T47D (cell line): ENCODE measurements at regions not wholly inside any gene's neighbourhood (a gene's known extent, or its start where the extent isn't known, plus 50 kb on each side); places are given as distances from the start of the nearest gene placed in this dataset.
"Not testable (repeated sequence)": the region's sequence is repeated elsewhere in the genome, so short reads cannot be mapped to it uniquely, and the experiment has no call there.

ENCODE experiments used
- DNase-seq, 2 experiments: peaks; one replicate each; pipeline versions ENCODE4 v3.0.0 to v3.0.0-alpha.2; 2011 to 2012; ENCODE audit warnings: low read depth in 1 of 2, low spot score in 1 of 2
- JUND ChIP-seq: IDR thresholded peaks from 2 replicates; pipeline ENCODE4 v1.6.1; 2012; ENCODE audit warnings: low read depth
- in situ Hi-C: cut with HindIII; loops from 2 replicates; pipeline ENCODE4 v1.10.0; 2016; ENCODE audit warnings: low sequenced_read_pairs, low pct_unique_long_range_greater_than_20kb

DNA sequence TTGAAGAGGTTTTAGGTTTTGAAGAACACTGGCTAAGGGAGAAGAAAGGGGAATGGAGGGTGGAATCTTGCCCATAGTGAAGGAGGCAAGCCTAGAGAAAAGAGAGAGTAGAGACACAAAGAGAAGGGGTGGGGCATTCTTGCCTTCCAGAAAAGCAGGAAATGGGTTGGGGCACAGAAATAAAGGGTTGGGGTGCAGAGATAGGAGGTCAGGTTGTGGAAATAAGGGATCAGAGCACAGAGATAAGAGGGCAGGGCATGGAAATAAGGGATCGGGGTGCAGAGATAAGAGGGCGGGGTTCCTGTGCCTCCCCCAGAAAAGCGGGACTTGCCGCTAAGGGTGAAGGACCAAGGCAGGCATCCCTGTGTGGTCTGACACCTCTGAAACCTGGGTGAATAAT lies 69.9 kb downstream of the ALG1L2 start:
- in situ Hi-C loops, DNase-seq: not testable (repeated sequence)

DNA sequence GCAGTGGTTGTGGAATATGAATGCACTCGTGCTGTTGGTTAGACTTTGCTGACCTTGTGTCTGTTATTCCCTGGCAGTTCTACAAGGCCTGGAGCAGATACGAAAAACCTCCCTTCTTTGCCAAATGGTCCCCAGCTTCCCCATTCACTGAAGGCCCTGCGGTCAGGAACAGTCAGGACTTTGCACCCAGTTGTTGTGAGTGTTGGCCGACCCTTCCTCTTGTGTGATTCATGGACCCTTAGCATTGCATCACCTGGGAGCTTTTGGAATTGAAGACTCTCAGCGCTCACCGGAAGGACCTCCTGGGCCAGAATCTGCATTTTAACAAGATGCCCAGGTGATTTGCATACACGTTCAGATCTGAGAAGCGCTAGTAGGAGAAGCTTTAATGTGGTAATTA lies 71.6 kb downstream of the ALG1L2 start:
- in situ Hi-C loops: not testable (repeated sequence)

DNA sequence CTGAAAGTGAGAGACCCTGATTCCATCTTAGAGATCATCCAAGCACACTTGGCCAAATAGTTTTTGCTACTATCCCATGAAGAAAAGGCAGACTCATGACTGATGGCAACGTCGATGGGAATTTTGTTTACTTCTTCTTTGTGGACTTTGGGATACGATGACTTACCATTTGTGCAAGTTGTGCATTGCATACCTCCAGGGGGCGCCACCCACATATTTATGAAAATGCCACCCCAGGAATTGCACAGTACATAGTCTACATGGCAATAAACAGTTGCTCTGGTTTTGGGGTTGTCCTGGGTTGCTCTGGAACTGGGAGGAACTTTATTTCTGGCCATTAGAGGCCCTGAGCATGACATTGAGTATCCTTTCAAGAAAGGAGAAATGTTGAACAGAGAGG lies 73.8 kb downstream of the ALG1L2 start:
- DNase-seq, in situ Hi-C loops: not testable (repeated sequence)

More for the DNA sequence above, 71.6 kb downstream of the ALG1L2 start:
- not testable (repeated sequence) for DNase-seq

DNA sequence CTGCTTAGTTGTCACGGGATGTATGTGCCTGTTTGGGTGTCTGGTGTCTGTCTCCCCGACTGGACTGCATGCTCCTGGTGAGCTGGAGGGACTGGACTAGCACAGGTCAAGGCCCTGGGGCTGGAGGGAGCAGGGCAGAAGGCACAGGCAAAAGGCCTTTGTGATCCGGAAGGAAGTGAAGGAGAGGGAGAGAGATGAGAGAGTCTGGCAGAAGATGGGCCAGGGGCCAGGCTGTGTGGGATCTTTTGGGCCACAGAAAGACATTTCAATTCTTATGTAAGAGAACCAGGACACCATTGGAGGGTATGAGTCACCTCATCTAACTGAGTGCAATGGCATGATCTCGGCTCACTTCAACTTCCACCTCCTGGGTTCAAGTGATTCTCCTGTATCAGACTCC lies 85.2 kb downstream of the ALG1L2 start:
- DNase-seq, in situ Hi-C loops: not testable (repeated sequence)

DNA sequence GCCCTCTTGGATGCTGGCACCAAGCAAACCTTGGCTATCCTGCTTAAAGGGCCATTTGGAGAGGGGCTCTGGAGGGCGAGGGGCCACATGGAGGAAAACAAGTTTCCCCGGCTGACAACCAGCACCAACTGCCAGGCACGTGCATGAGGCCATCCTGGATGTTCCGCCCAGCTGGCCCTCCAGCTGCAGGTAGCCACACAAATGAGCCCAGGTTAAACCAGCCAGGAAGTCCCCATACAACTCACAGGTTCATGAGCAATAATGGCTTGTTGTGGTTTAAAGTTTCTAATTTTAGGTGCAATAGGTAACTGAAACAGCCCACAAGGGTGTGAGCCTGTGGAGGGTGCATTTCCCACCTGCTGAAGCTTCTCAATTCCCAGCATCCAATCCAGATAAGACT lies 93.6 kb downstream of the ALG1L2 start:
- DNase-seq, in situ Hi-C loops: not testable (repeated sequence)

DNA sequence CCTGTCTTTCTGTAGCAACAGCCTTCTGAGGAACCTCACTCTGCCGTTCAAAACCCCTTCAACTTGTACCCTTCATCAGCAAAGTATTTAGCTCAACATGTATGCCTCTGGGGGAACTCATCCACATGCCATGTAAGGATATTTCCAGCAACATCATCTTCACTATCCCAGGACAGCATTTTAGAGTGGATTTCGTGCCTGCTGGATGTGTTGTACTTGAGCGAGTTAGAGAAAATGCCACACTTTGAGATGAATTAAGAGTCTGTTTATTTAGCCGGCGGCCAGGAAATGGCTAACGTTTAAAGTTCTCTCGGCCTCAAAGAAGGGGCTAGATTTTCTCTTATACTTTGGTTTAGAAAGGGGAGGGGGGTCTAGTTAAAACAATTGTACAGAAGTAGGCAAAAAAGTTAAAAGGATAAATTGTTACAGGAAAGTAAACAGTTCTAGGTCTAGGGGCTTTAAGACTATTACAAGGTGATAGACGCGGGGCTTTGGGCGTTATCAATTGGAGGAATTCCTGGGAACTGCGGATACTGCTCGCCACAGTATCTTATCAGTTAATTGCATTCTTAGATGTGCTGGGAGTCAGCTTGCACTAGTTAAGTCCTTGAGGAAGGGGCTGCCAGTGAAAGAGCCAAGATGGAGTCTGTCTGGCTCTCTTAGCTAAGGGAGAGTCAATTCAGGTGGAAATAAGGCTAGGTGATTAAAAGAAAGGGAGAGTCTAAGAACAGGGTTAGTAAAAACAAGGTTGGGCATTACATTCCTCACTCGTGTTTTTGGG lies 95.0 kb downstream of the ALG1L2 start:
- DNase-seq, in situ Hi-C loops: not testable (repeated sequence)

DNA sequence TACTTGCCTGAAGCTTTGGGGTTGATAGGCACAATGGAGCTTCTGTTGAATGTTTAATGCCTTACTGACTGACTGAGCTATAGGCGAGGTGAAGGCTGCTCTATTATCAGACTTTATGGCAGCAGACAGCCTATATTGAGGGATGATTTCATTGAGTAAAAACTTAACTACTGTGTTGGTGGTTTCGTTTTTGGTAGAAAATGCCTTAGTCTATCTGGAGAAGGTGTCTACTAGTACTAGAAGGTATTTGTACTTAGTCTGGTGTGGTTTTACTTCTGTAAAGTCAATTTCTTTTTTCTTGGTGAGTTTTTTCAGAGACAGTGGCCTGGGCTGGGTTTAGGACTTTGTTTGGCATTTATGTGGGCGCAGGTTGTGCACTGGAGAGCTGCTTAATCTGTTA lies 97.2 kb downstream of the ALG1L2 start:
- DNase-seq, in situ Hi-C loops: not testable (repeated sequence)

DNA sequence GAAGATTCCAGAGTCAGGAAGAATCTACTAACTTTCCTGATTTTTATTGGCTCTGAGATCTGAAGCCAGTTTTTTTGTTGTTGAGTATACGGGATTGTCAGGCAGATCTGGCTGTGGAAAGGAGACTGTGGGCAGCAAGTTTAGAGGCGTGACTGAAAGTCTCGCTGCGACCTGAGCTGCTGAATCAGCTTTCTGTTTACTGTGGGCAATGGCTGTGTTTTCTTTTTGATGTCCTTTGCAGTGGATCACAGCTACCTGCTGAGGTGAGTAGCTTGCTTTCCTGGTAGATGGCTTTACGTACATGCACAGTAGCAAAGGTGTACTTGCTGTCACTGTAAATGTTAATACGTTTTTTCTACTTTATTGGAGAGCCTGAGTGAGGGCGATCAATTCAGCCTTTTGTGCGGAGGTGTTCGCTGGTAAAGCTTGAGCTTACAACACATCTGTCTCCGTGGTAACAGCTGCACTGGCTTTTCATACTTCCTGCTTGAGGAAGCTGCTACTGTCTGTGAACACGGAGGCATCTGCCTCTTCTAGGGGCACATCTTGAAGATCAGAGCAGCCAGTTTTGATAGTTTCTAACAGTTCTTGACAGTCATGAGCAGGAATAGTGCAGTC lies 97.8 kb downstream of the ALG1L2 start:
- DNase-seq, in situ Hi-C loops: not testable (repeated sequence)

DNA sequence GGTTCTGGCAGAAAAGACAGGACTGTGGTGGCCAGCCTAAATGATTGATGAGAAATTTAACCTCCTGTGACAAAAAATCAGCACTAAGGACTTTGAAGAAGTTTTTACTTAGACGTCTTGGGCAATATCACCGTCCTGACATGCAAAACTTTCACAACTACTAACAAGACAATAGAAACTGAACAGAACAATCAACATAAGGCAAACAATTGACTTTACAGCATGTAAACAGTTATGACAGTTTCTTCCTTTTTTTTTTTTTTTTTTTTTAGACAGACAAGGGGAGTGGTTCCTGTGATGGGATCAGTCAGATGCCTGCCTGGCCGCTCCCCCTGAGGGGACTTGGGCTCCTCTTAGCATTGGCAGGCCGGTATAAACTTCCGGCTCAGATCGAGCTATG lies 100.8 kb downstream of the ALG1L2 start:
- DNase-seq, in situ Hi-C loops: not testable (repeated sequence)

DNA sequence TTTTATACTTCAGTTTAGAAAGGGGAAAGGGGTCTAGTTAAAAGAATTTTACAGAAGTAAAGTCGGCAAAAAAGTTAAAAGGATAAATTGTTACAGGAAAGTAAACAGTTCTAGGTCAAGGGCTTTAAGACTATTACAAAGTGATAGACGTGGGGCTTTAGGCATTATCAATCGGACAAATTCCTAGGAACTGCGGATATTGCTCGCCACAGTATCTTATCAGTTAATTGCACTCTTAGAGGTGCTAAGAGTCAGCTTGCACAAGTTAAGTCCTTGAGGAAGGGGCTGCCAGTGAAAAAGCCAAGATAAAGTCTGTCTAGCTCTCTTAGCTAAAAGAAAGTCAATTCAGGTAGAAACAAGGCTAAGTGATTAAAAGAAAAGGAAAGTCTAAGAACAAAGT lies 102.1 kb downstream of the ALG1L2 start:
- in situ Hi-C loops, DNase-seq: not testable (repeated sequence)

DNA sequence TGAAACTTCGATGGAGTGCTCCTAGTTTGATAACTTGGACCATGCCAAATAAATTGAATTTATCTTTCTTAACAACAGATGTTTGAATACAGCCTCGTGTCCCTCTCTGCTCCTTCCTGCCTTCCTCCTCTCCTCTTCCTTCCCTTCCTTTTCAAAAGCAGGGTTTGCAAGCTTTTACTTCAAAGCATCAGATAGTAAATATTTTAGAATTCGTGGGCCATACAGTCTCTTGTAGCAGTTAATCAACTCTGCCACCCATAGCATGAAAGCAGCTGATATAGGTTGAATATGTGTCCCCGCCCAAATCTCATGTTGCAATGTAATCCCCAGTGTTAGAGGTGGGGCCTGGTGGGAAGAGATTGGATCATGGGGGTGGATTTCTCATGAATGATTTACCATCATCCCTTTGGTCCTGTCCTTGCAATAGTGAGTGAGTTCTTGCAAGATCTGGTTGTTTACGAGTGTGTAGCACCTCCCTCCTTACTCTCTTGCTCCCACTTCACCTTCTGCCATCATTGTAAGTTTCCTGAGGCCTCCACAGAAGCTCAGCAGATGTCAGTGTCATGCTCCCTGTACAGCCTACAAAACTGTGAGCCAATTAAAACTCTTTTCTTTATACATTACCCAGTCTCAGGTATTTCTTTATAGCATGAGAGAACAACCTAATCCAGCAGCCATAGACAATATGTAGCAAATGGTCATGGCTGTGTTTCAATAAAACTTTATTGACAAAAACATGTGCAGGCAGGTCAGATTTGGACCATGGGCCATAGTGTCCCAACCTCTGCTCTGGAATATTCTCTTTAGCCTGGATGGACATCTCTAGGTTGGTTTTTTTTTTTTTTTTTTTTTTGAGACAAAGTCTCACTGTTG lies 102.8 kb downstream of the ALG1L2 start:
- DNase-seq, in situ Hi-C loops: not testable (repeated sequence)

DNA sequence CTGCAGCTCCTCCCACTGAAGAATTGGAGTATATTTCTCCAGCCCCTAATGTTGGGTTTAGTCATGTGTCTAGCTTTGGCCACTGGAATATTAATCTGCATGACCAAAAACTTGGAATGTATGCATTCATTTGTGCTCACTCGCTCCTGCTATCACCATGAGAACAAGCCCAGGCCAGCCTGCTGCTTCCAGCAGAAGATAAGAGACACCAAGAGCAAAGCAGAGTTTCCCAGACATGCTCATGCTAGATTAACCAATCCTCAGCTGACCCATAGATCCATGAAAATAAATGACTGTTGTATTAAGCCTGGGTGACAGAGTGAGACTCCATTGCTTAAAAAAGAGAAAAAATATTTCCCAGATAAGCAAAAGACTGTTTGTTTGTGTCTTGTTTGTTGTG lies 119.6 kb downstream of the ALG1L2 start:
- DNase-seq, in situ Hi-C loops: not testable (repeated sequence)

DNA sequence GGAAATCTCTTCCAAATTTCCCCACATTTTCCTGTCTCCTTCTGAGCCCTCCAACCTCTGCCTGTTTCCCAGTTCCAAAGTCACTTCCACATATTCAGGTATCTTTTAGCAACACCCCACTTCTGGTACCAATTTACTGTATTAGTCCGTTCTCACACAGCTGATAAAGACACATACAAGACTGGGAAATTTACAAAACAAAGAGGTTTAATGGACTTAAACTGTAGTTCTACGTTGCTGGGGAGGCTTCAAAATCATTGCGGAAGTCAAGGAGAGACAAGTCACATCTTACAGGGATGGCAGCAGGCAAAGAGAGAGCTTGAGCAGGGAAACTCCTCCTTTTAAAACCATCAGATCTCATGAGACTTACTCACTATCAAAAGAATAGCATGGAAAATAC lies 122.0 kb downstream of the ALG1L2 start:
- in situ Hi-C loops, DNase-seq: not testable (repeated sequence)

DNA sequence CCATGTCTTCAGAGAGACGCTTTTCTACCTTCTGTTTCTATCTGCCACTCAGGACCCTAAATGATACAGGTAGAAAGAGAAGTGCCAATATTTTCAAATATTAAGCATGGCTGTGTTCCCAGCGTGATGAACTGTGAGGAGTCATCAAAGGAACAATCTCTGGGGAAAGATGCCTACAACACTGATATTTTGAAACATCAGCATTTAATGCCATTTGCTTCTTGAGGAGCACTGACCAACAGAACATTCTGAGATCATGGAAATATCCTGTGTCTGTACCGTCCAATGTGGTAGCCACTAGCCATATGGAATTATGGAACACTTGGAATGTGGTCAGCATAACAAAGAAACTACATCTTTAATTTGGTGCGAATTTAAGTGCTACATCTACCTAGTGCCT lies 117.9 kb upstream of the COL6A5 start:
- DNase-seq: no peak
- TF ChIP-seq JUND: no peak
- in situ Hi-C loops: no loop called here
